ENCODE measurements at regions not wholly inside any gene's neighbourhood (a gene's known extent, or its start where the extent isn't known, plus 50 kb on each side); places are given as distances from the start of the nearest gene placed in this dataset.

GRCh38 chrX:98357146-98357545, 1473.4 kb downstream of the RPA4 start:
- H3K4me3 Mint-ChIP-seq: no peak overlapping the region
- H3K4me1 Mint-ChIP-seq: no peaks in the 10 kb centered on the region; the same call in none of the 2 replicates
- POLR2A ChIA-PET: no interaction called here
- H3K9me3 Mint-ChIP-seq: peaks cover 22% of the 10 kb centered on the region
- DNase-seq (ENCODE audit: low spot score) (no peak), ATAC-seq (no peak)
- H3K27ac Mint-ChIP-seq: no peak overlapping the region
- CTCF ChIA-PET: no interaction called here
- H3K27me3 Mint-ChIP-seq (ENCODE audit: low read depth): no peaks in the 10 kb centered on the region
- 0 out of 2 replicates have a peak, but pooled peaks cover 5% of the 10 kb centered on the region for H3K36me3 Mint-ChIP-seq
- TF ChIP-seq ZNF671 (CRISPR knock-in tag; IDR thresholded peaks at IDR 0.05): no peak
- TF ChIP-seq SMAD4 (CRISPR knock-in tag; IDR thresholded peaks at IDR 0.05): no peak
- TF ChIP-seq, protein P1, sequence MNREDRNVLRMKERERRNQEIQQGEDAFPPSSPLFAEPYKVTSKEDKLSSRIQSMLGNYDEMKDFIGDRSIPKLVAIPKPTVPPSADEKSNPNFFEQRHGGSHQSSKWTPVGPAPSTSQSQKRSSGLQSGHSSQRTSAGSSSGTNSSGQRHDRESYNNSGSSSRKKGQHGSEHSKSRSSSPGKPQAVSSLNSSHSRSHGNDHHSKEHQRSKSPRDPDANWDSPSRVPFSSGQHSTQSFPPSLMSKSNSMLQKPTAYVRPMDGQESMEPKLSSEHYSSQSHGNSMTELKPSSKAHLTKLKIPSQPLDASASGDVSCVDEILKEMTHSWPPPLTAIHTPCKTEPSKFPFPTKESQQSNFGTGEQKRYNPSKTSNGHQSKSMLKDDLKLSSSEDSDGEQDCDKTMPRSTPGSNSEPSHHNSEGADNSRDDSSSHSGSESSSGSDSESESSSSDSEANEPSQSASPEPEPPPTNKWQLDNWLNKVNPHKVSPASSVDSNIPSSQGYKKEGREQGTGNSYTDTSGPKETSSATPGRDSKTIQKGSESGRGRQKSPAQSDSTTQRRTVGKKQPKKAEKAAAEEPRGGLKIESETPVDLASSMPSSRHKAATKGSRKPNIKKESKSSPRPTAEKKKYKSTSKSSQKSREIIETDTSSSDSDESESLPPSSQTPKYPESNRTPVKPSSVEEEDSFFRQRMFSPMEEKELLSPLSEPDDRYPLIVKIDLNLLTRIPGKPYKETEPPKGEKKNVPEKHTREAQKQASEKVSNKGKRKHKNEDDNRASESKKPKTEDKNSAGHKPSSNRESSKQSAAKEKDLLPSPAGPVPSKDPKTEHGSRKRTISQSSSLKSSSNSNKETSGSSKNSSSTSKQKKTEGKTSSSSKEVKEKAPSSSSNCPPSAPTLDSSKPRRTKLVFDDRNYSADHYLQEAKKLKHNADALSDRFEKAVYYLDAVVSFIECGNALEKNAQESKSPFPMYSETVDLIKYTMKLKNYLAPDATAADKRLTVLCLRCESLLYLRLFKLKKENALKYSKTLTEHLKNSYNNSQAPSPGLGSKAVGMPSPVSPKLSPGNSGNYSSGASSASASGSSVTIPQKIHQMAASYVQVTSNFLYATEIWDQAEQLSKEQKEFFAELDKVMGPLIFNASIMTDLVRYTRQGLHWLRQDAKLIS (CRISPR knock-in tag; IDR thresholded peaks at IDR 0.05; ENCODE audit: borderline replicate concordance): no peak
- TF ChIP-seq NFYB (CRISPR knock-in tag; conservative IDR thresholded peaks at IDR 0.05; ENCODE audit: low read depth): no peak
- TF ChIP-seq ATF3 (CRISPR knock-in tag; conservative IDR thresholded peaks at IDR 0.05): no peak
- no peak for TF ChIP-seq MYBL2 (CRISPR knock-in tag; IDR thresholded peaks at IDR 0.05)
- TF ChIP-seq, protein P2, sequence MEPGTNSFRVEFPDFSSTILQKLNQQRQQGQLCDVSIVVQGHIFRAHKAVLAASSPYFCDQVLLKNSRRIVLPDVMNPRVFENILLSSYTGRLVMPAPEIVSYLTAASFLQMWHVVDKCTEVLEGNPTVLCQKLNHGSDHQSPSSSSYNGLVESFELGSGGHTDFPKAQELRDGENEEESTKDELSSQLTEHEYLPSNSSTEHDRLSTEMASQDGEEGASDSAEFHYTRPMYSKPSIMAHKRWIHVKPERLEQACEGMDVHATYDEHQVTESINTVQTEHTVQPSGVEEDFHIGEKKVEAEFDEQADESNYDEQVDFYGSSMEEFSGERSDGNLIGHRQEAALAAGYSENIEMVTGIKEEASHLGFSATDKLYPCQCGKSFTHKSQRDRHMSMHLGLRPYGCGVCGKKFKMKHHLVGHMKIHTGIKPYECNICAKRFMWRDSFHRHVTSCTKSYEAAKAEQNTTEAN (CRISPR knock-in tag; IDR thresholded peaks at IDR 0.05): no peak
- TF ChIP-seq PRDM15 (CRISPR knock-in tag; IDR thresholded peaks at IDR 0.05): no peak
- TF ChIP-seq ZNF219 (CRISPR knock-in tag; IDR thresholded peaks at IDR 0.05; ENCODE audit: borderline replicate concordance): no peak
- TF ChIP-seq TP53 (CRISPR knock-in tag; IDR thresholded peaks at IDR 0.05): no peak
- TF ChIP-seq E2F1 (CRISPR knock-in tag; IDR thresholded peaks at IDR 0.05): no peak
- no peak for TF ChIP-seq ATF6 (CRISPR knock-in tag; IDR thresholded peaks at IDR 0.05)
- TF ChIP-seq TCF7 (CRISPR knock-in tag; IDR thresholded peaks at IDR 0.05; ENCODE audit: low read depth): no peak
- TF ChIP-seq, protein P3, sequence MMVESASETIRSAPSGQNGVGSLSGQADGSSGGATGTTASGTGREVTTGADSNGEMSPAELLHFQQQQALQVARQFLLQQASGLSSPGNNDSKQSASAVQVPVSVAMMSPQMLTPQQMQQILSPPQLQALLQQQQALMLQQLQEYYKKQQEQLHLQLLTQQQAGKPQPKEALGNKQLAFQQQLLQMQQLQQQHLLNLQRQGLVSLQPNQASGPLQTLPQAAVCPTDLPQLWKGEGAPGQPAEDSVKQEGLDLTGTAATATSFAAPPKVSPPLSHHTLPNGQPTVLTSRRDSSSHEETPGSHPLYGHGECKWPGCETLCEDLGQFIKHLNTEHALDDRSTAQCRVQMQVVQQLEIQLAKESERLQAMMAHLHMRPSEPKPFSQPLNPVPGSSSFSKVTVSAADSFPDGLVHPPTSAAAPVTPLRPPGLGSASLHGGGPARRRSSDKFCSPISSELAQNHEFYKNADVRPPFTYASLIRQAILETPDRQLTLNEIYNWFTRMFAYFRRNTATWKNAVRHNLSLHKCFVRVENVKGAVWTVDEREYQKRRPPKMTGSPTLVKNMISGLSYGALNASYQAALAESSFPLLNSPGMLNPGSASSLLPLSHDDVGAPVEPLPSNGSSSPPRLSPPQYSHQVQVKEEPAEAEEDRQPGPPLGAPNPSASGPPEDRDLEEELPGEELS (CRISPR knock-in tag; IDR thresholded peaks at IDR 0.05): no peak
- TF ChIP-seq MAX (CRISPR knock-in tag; IDR thresholded peaks at IDR 0.05): no peak
- TF ChIP-seq, protein P4, sequence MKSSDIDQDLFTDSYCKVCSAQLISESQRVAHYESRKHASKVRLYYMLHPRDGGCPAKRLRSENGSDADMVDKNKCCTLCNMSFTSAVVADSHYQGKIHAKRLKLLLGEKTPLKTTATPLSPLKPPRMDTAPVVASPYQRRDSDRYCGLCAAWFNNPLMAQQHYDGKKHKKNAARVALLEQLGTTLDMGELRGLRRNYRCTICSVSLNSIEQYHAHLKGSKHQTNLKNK (CRISPR knock-in tag; IDR thresholded peaks at IDR 0.05): no peak
- TF ChIP-seq ZSCAN18 (CRISPR knock-in tag; IDR thresholded peaks at IDR 0.05): no peak
- no peak for TF ChIP-seq ZNF416 (CRISPR knock-in tag; IDR thresholded peaks at IDR 0.05)
- TF ChIP-seq TEAD4 (CRISPR knock-in tag; IDR thresholded peaks at IDR 0.05): no peak
- TF ChIP-seq, protein P5, sequence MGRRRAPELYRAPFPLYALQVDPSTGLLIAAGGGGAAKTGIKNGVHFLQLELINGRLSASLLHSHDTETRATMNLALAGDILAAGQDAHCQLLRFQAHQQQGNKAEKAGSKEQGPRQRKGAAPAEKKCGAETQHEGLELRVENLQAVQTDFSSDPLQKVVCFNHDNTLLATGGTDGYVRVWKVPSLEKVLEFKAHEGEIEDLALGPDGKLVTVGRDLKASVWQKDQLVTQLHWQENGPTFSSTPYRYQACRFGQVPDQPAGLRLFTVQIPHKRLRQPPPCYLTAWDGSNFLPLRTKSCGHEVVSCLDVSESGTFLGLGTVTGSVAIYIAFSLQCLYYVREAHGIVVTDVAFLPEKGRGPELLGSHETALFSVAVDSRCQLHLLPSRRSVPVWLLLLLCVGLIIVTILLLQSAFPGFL (CRISPR knock-in tag; IDR thresholded peaks at IDR 0.05; ENCODE audit: borderline replicate concordance): no peak
